ENCODE measurements at regions not wholly inside any gene's neighbourhood (a gene's known extent, or its start where the extent isn't known, plus 50 kb on each side); places are given as distances from the start of the nearest gene placed in this dataset.

DNA sequence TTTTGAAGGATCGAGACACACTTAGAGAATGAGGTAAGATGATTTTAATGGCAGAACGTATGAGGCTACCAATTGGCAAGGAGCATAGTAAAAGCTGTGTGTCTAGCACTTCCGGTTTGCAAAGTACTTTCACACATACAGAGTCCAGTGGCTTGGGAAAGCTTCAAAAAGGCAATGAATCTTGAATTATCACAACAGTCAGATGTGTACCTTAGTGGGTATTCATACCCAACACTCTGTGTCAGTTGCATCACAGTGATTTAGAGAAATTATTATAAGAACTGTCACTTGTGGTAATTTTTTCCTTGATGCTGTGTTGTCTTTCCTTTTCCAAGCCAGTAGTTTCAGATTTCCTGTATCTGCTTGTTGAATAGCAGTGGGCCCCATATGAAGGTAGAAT is 424.1 kb downstream of the PCNX1 start:
- TF ChIP-seq, protein P1, sequence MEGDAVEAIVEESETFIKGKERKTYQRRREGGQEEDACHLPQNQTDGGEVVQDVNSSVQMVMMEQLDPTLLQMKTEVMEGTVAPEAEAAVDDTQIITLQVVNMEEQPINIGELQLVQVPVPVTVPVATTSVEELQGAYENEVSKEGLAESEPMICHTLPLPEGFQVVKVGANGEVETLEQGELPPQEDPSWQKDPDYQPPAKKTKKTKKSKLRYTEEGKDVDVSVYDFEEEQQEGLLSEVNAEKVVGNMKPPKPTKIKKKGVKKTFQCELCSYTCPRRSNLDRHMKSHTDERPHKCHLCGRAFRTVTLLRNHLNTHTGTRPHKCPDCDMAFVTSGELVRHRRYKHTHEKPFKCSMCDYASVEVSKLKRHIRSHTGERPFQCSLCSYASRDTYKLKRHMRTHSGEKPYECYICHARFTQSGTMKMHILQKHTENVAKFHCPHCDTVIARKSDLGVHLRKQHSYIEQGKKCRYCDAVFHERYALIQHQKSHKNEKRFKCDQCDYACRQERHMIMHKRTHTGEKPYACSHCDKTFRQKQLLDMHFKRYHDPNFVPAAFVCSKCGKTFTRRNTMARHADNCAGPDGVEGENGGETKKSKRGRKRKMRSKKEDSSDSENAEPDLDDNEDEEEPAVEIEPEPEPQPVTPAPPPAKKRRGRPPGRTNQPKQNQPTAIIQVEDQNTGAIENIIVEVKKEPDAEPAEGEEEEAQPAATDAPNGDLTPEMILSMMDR (IDR thresholded peaks at IDR 0.05; ENCODE audit: insufficient read depth, low read length, poor library complexity, severe bottlenecking): no peak
- TF ChIP-seq EZH2phosphoT487 (conservative IDR thresholded peaks at IDR 0.05; ENCODE audit: low read length): no peak

Data from SU-DHL-6 (cell line).